ENCODE measurements at regions not wholly inside any gene's neighbourhood (a gene's known extent, or its start where the extent isn't known, plus 50 kb on each side); places are given as distances from the start of the nearest gene placed in this dataset.

GRCh38 chr6:155850408-155850841 lies 394.8 kb upstream of the NOX3 start:
- H3K27ac Mint-ChIP-seq = peak overlapping the region; percentile 63; the same call in 1 of the 2 replicates
- H3K9me3 Mint-ChIP-seq = peaks cover 2% of the 10 kb centered on the region; the same call in 1 of the 2 replicates
- peaks cover 11% of the 10 kb centered on the region; the same call in 1 of the 2 replicates for H3K36me3 Mint-ChIP-seq (ENCODE audit: low read depth)
- no peak overlapping the region; the same call in 1 of the 2 replicates for H3K4me3 Mint-ChIP-seq
- DNase-seq = peak; percentile 6
- no peaks in the 10 kb centered on the region for H3K27me3 Mint-ChIP-seq (ENCODE audit: insufficient read depth)
- peaks cover 17% of the 10 kb centered on the region for H3K4me1 Mint-ChIP-seq (ENCODE audit: low read depth)
- TF ChIP-seq CTCF (IDR thresholded peaks at IDR 0.05) = no peak

GRCh38 chr6:155847711-155848110 lies 392.1 kb upstream of the NOX3 start:
- no peaks in the 10 kb centered on the region for H3K27me3 Mint-ChIP-seq (ENCODE audit: insufficient read depth)
- TF ChIP-seq CTCF (IDR thresholded peaks at IDR 0.05) = no peak
- no peak overlapping the region for H3K4me3 Mint-ChIP-seq
- no peak overlapping the region for H3K27ac Mint-ChIP-seq
- H3K9me3 Mint-ChIP-seq = peaks cover 10% of the 10 kb centered on the region; the same call in 1 of the 2 replicates
- peaks cover 19% of the 10 kb centered on the region for H3K36me3 Mint-ChIP-seq (ENCODE audit: low read depth)
- H3K4me1 Mint-ChIP-seq (ENCODE audit: low read depth) = peaks cover 17% of the 10 kb centered on the region
- DNase-seq = no peak

GRCh38 chr6:155837474-155837873 lies 381.8 kb upstream of the NOX3 start:
- no peak for TF ChIP-seq CTCF (IDR thresholded peaks at IDR 0.05)

GRCh38 chr6:155832596-155832995 lies 377.0 kb upstream of the NOX3 start:
- peak; percentile 64 for DNase-seq
- no peak for TF ChIP-seq CTCF (IDR thresholded peaks at IDR 0.05)
- Mint-ChIP-seq H3K27ac (no peak overlapping the region; the same call in 1 of the 2 replicates), H3K36me3 (ENCODE audit: low read depth) (no peaks in the 10 kb centered on the region), H3K4me1 (ENCODE audit: low read depth) (peaks cover 11% of the 10 kb centered on the region), H3K4me3 (no peak overlapping the region), H3K27me3 (ENCODE audit: insufficient read depth) (no peaks in the 10 kb centered on the region; the same call in 1 of the 2 replicates), H3K9me3 (no peaks in the 10 kb centered on the region)

More at GRCh38 chr6:155837474-155837873, 381.8 kb upstream of the NOX3 start:
- no peak overlapping the region for H3K4me3 Mint-ChIP-seq
- H3K27ac Mint-ChIP-seq = no peak overlapping the region
- H3K27me3 Mint-ChIP-seq (ENCODE audit: insufficient read depth) = no peaks in the 10 kb centered on the region; the same call in 1 of the 2 replicates
- H3K4me1 Mint-ChIP-seq (ENCODE audit: low read depth) = peaks cover 8% of the 10 kb centered on the region
- no peaks in the 10 kb centered on the region for H3K36me3 Mint-ChIP-seq (ENCODE audit: low read depth)
- H3K9me3 Mint-ChIP-seq = no peaks in the 10 kb centered on the region
- no peak for DNase-seq

GRCh38 chr6:155830531-155830930 lies 374.9 kb upstream of the NOX3 start:
- DNase-seq = no peak
- H3K27ac Mint-ChIP-seq = no peak overlapping the region
- H3K4me1 Mint-ChIP-seq (ENCODE audit: low read depth) = peaks cover 11% of the 10 kb centered on the region
- no peaks in the 10 kb centered on the region; the same call in 1 of the 2 replicates for H3K27me3 Mint-ChIP-seq (ENCODE audit: insufficient read depth)
- TF ChIP-seq CTCF (IDR thresholded peaks at IDR 0.05) = no peak
- no peak overlapping the region for H3K4me3 Mint-ChIP-seq
- H3K36me3 Mint-ChIP-seq (ENCODE audit: low read depth) = no peaks in the 10 kb centered on the region
- H3K9me3 Mint-ChIP-seq = no peaks in the 10 kb centered on the region

All from HFFc6 (cell line).